ENCODE measurements at regions not wholly inside any gene's neighbourhood (a gene's known extent, or its start where the extent isn't known, plus 50 kb on each side); places are given as distances from the start of the nearest gene placed in this dataset.

DNA sequence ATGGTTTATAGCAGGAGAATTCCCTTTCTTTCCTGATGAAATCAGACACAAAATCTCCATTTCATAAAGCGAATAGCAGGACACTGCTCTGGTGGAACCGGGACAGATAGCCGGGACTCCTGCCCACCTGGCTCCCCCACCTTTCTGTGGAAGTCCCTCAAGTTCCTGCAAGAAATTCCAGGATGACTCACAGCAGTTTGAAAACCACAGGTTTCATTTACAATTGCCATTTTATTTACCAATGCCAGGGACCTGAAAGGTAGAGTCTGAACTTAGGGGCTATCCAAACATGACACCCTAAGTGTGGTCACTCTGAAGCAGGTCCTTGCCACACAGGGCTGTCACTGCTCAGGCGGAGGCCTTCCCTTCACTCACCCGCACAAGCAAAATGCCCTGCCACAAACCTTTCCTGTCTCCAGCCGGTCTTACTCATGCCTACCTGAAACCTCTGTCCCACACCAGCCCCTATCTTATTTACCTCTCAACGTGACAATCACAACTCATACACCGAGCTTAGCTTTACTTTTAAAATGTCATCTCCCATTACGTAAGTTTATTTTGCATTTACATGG lies 63.3 kb upstream of the TAF1L start:
- Histone ChIP-seq H3K4me1 (ENCODE audit: control insufficient read depth, insufficient read depth, low read depth, low read length) (no peaks in the 10 kb centered on the region), H3K27ac (ENCODE audit: low read length, poor library complexity, severe bottlenecking) (no peak overlapping the region), H3K4me2 (ENCODE audit: low read length, poor library complexity, severe bottlenecking) (no peak overlapping the region), H4K91ac (ENCODE audit: low read length) (no peak overlapping the region), H3K36me3 (ENCODE audit: control insufficient read depth in 1 of 2, insufficient read depth in 2 of 2, low read depth in 1 of 2, low read length in 2 of 2) (no peaks in the 10 kb centered on the region), H3K9ac (ENCODE audit: low read length) (no peak overlapping the region), H3K79me1 (replicated peaks; ENCODE audit: low read length, poor library complexity, severe bottlenecking) (no peaks in the 10 kb centered on the region), H3K9me3 (ENCODE audit: control insufficient read depth, low read length) (no peaks in the 10 kb centered on the region), H2BK15ac (ENCODE audit: low read depth, poor library complexity, severe bottlenecking) (no peak overlapping the region), H3K27me3 (ENCODE audit: control insufficient read depth in 1 of 2, insufficient read depth in 1 of 2, low read length in 2 of 2) (peaks cover 3% of the 10 kb centered on the region in 2 experiments), H2AFZ (ENCODE audit: low read depth, low read length) (no peak overlapping the region), H3K4me3 (ENCODE audit: insufficient read depth in 1 of 2, low read depth in 1 of 2, low read length in 2 of 2) (no peak overlapping the region), H3K23ac (ENCODE audit: low read length in 2 of 2) (no peak overlapping the region), H4K8ac (ENCODE audit: low read length) (no peak overlapping the region), H3K4ac (ENCODE audit: low read depth in 1 of 2, low read length in 2 of 2) (no peak overlapping the region), H2BK12ac (ENCODE audit: low read length in 2 of 2) (no peak overlapping the region), H3K18ac (ENCODE audit: low read depth in 1 of 2, low read length in 2 of 2) (no peak overlapping the region), H2BK5ac (ENCODE audit: low read depth, low read length, poor library complexity, severe bottlenecking) (no peak overlapping the region), H3K14ac (ENCODE audit: low read length in 2 of 2) (no peak overlapping the region), H2AK5ac (ENCODE audit: low read length, severe bottlenecking) (no peak overlapping the region), H2BK120ac (ENCODE audit: low read depth, low read length) (no peak overlapping the region)
- 84% methylated on average over 9 of the region's 9 CpGs for WGBS
- DNase-seq: no peak

DNA sequence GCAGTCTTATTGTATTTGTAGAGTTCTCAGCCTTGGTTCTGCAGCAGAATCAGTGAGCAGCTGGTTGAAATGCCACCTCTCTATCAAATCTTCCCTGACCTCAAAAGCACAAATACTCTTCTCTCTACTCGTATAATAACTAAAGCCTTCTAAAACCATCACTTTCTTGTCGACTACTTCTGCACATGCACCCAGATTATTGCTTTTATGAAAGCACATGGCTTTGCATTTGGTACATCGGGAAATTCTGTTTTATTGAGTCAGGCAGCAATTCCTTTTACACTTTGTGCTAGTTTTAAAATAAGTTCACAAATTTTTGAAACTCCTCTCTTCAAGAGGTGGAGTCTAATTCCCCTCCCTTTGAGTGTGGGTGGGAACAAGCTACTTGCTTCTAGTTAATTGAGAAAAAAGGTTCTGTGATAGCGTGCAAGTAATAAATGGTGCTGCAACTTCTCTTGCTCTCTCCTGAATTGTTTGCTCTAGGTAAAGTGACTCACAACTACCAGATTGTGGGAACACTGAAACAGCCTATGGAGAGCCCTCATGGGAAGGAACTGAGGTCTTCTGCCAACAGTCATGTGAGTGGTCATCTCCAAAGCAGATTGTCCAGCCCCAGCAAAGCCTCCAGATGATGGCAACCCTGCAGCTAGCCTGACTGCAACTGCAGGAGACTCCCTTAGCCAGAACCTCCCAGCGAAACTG lies 66.0 kb upstream of the TAF1L start:
- H3K4ac ChIP-seq (ENCODE audit: low read depth in 1 of 2, low read length in 2 of 2): no peak overlapping the region
- H3K18ac ChIP-seq (ENCODE audit: low read depth in 1 of 2, low read length in 2 of 2): no peak overlapping the region
- no peaks in the 10 kb centered on the region for H3K36me3 ChIP-seq (ENCODE audit: control insufficient read depth in 1 of 2, insufficient read depth in 2 of 2, low read depth in 1 of 2, low read length in 2 of 2)
- H3K9me3 ChIP-seq (ENCODE audit: control insufficient read depth, low read length): no peaks in the 10 kb centered on the region
- no peak overlapping the region for H2BK5ac ChIP-seq (ENCODE audit: low read depth, low read length, poor library complexity, severe bottlenecking)
- peaks cover 3% of the 10 kb centered on the region in 2 experiments for H3K27me3 ChIP-seq (ENCODE audit: control insufficient read depth in 1 of 2, insufficient read depth in 1 of 2, low read length in 2 of 2)
- H3K23ac ChIP-seq (ENCODE audit: low read length in 2 of 2): no peak overlapping the region
- DNase-seq: no peak
- H3K9ac ChIP-seq (ENCODE audit: low read length): no peak overlapping the region
- no peak overlapping the region for H2BK120ac ChIP-seq (ENCODE audit: low read depth, low read length)
- H4K91ac ChIP-seq (ENCODE audit: low read length): no peak overlapping the region
- 60% methylated on average over 3 of the region's 5 CpGs for WGBS
- no peaks in the 10 kb centered on the region for H3K79me1 ChIP-seq (replicated peaks; ENCODE audit: low read length, poor library complexity, severe bottlenecking)
- H3K4me3 ChIP-seq (ENCODE audit: insufficient read depth in 1 of 2, low read depth in 1 of 2, low read length in 2 of 2): no peak overlapping the region
- no peak overlapping the region for H3K4me2 ChIP-seq (ENCODE audit: low read length, poor library complexity, severe bottlenecking)
- H4K8ac ChIP-seq (ENCODE audit: low read length): no peak overlapping the region
- no peak overlapping the region for H2BK12ac ChIP-seq (ENCODE audit: low read length in 2 of 2)
- H3K14ac ChIP-seq (ENCODE audit: low read length in 2 of 2): no peak overlapping the region
- H2BK15ac ChIP-seq (ENCODE audit: low read depth, poor library complexity, severe bottlenecking): no peak overlapping the region
- H2AFZ ChIP-seq (ENCODE audit: low read depth, low read length): no peak overlapping the region
- peaks cover 1% of the 10 kb centered on the region for H3K4me1 ChIP-seq (ENCODE audit: control insufficient read depth, insufficient read depth, low read depth, low read length)
- H3K27ac ChIP-seq (ENCODE audit: low read length, poor library complexity, severe bottlenecking): no peak overlapping the region
- no peak overlapping the region for H2AK5ac ChIP-seq (ENCODE audit: low read length, severe bottlenecking)

DNA sequence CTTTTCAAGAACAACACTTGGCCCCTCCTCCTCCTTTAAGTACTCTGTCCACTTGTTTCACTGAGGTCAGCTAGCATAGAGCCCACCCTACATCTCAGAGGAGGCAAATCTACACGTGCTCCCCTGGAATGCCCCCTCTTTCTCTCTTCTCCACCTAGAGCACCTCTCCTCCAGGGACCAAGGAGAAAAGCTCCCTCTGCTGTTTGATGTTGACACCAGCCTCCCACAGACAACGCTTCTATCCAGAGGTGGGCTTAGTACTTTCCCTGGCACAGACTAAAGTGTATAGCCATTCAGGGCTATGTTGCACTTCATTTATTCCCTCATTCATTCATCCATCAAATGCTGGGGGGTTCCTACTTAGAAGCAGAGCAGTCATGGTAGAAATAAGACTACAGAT lies 68.2 kb upstream of the TAF1L start:
- Histone ChIP-seq H3K4me1 (ENCODE audit: control insufficient read depth, insufficient read depth, low read depth, low read length) (peaks cover 1% of the 10 kb centered on the region), H3K9me3 (ENCODE audit: control insufficient read depth, low read length) (no peaks in the 10 kb centered on the region), H2AK5ac (ENCODE audit: low read length, severe bottlenecking) (no peak overlapping the region), H3K23ac (ENCODE audit: low read length in 2 of 2) (no peak overlapping the region), H3K79me1 (replicated peaks; ENCODE audit: low read length, poor library complexity, severe bottlenecking) (no peaks in the 10 kb centered on the region), H3K18ac (ENCODE audit: low read depth in 1 of 2, low read length in 2 of 2) (no peak overlapping the region), H3K14ac (ENCODE audit: low read length in 2 of 2) (no peak overlapping the region), H2BK15ac (ENCODE audit: low read depth, poor library complexity, severe bottlenecking) (no peak overlapping the region), H3K4me2 (ENCODE audit: low read length, poor library complexity, severe bottlenecking) (no peak overlapping the region), H3K4ac (ENCODE audit: low read depth in 1 of 2, low read length in 2 of 2) (no peak overlapping the region), H2BK12ac (ENCODE audit: low read length in 2 of 2) (no peak overlapping the region), H3K27ac (ENCODE audit: low read length, poor library complexity, severe bottlenecking) (no peak overlapping the region), H2BK5ac (ENCODE audit: low read depth, low read length, poor library complexity, severe bottlenecking) (no peak overlapping the region), H2AFZ (ENCODE audit: low read depth, low read length) (no peak overlapping the region), H3K36me3 (ENCODE audit: control insufficient read depth in 1 of 2, insufficient read depth in 2 of 2, low read depth in 1 of 2, low read length in 2 of 2) (no peaks in the 10 kb centered on the region), H3K27me3 (ENCODE audit: control insufficient read depth in 1 of 2, insufficient read depth in 1 of 2, low read length in 2 of 2) (peaks cover 3% of the 10 kb centered on the region in 2 experiments), H4K8ac (ENCODE audit: low read length) (no peak overlapping the region), H4K91ac (ENCODE audit: low read length) (no peak overlapping the region), H2BK120ac (ENCODE audit: low read depth, low read length) (no peak overlapping the region), H3K9ac (ENCODE audit: low read length) (no peak overlapping the region), H3K4me3 (ENCODE audit: insufficient read depth in 1 of 2, low read depth in 1 of 2, low read length in 2 of 2) (no peak overlapping the region)
- no peak for DNase-seq
- WGBS: 45% methylated on average over 2 of the region's 2 CpGs

DNA sequence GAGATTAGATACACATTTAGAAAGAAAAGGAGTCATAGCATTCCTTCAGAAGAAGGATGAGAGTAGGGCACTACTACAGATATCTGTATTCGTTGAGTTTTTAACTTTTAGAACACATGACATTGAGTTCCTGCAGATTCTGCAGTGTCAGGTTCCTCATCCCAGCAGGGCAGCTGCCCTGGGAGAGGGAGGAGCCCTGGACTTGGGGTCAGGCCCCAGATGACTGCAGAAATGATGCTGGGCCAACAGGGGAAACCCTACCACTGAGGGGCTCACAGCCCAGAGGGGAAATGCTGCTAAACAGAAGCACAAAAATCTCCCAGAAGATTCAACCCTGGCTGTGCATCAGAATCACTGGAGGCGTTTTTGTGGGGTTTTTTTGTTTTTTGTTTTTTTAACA lies 68.9 kb upstream of the TAF1L start:
- Histone ChIP-seq H2BK120ac (ENCODE audit: low read depth, low read length) (no peak overlapping the region), H3K23ac (ENCODE audit: low read length in 2 of 2) (no peak overlapping the region), H2AK5ac (ENCODE audit: low read length, severe bottlenecking) (no peak overlapping the region), H3K18ac (ENCODE audit: low read depth in 1 of 2, low read length in 2 of 2) (no peak overlapping the region), H2BK15ac (ENCODE audit: low read depth, poor library complexity, severe bottlenecking) (no peak overlapping the region), H3K4me1 (ENCODE audit: control insufficient read depth, insufficient read depth, low read depth, low read length) (peaks cover 1% of the 10 kb centered on the region), H3K27me3 (ENCODE audit: control insufficient read depth in 1 of 2, insufficient read depth in 1 of 2, low read length in 2 of 2) (peaks cover 3% of the 10 kb centered on the region in 2 experiments), H4K8ac (ENCODE audit: low read length) (no peak overlapping the region), H3K27ac (ENCODE audit: low read length, poor library complexity, severe bottlenecking) (no peak overlapping the region), H3K36me3 (ENCODE audit: control insufficient read depth in 1 of 2, insufficient read depth in 2 of 2, low read depth in 1 of 2, low read length in 2 of 2) (no peaks in the 10 kb centered on the region), H2AFZ (ENCODE audit: low read depth, low read length) (no peak overlapping the region), H3K14ac (ENCODE audit: low read length in 2 of 2) (no peak overlapping the region), H2BK5ac (ENCODE audit: low read depth, low read length, poor library complexity, severe bottlenecking) (no peak overlapping the region), H3K4me2 (ENCODE audit: low read length, poor library complexity, severe bottlenecking) (no peak overlapping the region), H3K79me1 (replicated peaks; ENCODE audit: low read length, poor library complexity, severe bottlenecking) (no peaks in the 10 kb centered on the region), H3K4ac (ENCODE audit: low read depth in 1 of 2, low read length in 2 of 2) (no peak overlapping the region), H4K91ac (ENCODE audit: low read length) (no peak overlapping the region), H2BK12ac (ENCODE audit: low read length in 2 of 2) (no peak overlapping the region), H3K9me3 (ENCODE audit: control insufficient read depth, low read length) (no peaks in the 10 kb centered on the region), H3K4me3 (ENCODE audit: insufficient read depth in 1 of 2, low read depth in 1 of 2, low read length in 2 of 2) (no peak overlapping the region), H3K9ac (ENCODE audit: low read length) (no peak overlapping the region)
- whole genome bisulfite sequencing: 56% methylated on average over 1 of the region's 2 CpGs
- DNase-seq: no peak

Data from mesenchymal stem cell (in vitro differentiated cells and primary cell).